ENCODE measurements at regions not wholly inside any gene's neighbourhood (a gene's known extent, or its start where the extent isn't known, plus 50 kb on each side); places are given as distances from the start of the nearest gene placed in this dataset.

DNA sequence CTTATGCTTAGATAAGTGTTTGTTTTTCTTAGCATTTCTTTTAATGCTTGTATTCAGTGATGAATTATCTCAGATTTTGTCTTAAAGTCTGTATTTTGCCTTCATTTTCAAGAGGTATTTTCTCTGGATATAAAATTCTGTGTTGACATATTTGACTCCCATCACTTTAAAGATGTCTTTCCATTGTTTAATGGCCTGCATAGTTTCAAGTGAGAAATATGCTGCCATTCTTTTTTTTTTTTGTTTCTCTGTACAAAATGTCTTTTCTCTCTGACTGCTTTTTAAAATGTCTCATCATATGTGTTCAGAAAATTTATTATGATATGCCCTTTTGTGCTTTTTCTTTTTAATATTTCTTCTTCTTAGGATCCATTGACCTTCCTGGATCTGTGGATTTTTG lies 578.0 kb upstream of the NOX3 start:
- TF ChIP-seq, protein P1, sequence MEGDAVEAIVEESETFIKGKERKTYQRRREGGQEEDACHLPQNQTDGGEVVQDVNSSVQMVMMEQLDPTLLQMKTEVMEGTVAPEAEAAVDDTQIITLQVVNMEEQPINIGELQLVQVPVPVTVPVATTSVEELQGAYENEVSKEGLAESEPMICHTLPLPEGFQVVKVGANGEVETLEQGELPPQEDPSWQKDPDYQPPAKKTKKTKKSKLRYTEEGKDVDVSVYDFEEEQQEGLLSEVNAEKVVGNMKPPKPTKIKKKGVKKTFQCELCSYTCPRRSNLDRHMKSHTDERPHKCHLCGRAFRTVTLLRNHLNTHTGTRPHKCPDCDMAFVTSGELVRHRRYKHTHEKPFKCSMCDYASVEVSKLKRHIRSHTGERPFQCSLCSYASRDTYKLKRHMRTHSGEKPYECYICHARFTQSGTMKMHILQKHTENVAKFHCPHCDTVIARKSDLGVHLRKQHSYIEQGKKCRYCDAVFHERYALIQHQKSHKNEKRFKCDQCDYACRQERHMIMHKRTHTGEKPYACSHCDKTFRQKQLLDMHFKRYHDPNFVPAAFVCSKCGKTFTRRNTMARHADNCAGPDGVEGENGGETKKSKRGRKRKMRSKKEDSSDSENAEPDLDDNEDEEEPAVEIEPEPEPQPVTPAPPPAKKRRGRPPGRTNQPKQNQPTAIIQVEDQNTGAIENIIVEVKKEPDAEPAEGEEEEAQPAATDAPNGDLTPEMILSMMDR (IDR thresholded peaks at IDR 0.05 in 2 of 3, conservative IDR thresholded peaks at IDR 0.05 in 1 of 3; ENCODE audit: borderline replicate concordance in 1 of 3, insufficient read depth in 1 of 3, low read depth in 2 of 3, low read length in 2 of 3) = no peak
- no peak for TF ChIP-seq EZH2phosphoT487 (IDR thresholded peaks at IDR 0.05; ENCODE audit: borderline replicate concordance)
- no peak for TF ChIP-seq POLR2A (IDR thresholded peaks at IDR 0.05; ENCODE audit: borderline replicate concordance, extremely low read depth, insufficient read depth, insufficient read length)
- TF ChIP-seq, protein P2, sequence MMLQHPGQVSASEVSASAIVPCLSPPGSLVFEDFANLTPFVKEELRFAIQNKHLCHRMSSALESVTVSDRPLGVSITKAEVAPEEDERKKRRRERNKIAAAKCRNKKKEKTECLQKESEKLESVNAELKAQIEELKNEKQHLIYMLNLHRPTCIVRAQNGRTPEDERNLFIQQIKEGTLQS (IDR thresholded peaks at IDR 0.05) = no peak
- no peak for TF ChIP-seq RAD21 (IDR thresholded peaks at IDR 0.05; ENCODE audit: low read depth)
